ENCODE measurements at regions not wholly inside any gene's neighbourhood (a gene's known extent, or its start where the extent isn't known, plus 50 kb on each side); places are given as distances from the start of the nearest gene placed in this dataset.

- TF ChIP-seq, protein P1, sequence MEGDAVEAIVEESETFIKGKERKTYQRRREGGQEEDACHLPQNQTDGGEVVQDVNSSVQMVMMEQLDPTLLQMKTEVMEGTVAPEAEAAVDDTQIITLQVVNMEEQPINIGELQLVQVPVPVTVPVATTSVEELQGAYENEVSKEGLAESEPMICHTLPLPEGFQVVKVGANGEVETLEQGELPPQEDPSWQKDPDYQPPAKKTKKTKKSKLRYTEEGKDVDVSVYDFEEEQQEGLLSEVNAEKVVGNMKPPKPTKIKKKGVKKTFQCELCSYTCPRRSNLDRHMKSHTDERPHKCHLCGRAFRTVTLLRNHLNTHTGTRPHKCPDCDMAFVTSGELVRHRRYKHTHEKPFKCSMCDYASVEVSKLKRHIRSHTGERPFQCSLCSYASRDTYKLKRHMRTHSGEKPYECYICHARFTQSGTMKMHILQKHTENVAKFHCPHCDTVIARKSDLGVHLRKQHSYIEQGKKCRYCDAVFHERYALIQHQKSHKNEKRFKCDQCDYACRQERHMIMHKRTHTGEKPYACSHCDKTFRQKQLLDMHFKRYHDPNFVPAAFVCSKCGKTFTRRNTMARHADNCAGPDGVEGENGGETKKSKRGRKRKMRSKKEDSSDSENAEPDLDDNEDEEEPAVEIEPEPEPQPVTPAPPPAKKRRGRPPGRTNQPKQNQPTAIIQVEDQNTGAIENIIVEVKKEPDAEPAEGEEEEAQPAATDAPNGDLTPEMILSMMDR (IDR thresholded peaks at IDR 0.05 in 2 of 3, conservative IDR thresholded peaks at IDR 0.05 in 1 of 3; ENCODE audit: borderline replicate concordance in 1 of 3, insufficient read depth in 1 of 3, low read depth in 2 of 3, low read length in 2 of 3): peak in 2 of 3 experiments; percentile 24 to 42; a peak in 3 of 6 replicates
- TF ChIP-seq FOSL1 (IDR thresholded peaks at IDR 0.05; ENCODE audit: low read depth): no peak
- no peak for DNase-seq (ENCODE audit: low read depth, low spot score)
- Histone ChIP-seq H3K4me3 (replicated peaks in 1 of 2; ENCODE audit: low read depth in 1 of 2, low read length in 2 of 2) (no peak overlapping the region), H3K79me2 (ENCODE audit: insufficient read depth, low read length) (no peaks in the 10 kb centered on the region), H3K9ac (ENCODE audit: low read length) (no peak overlapping the region), H3K4me1 (ENCODE audit: control insufficient read depth in 1 of 2, insufficient read depth in 2 of 2, low read length in 2 of 2) (no peaks in the 10 kb centered on the region), H3K27me3 (ENCODE audit: insufficient read depth, low read length) (no peaks in the 10 kb centered on the region), H3K9me2 (ENCODE audit: insufficient read depth) (no peaks in the 10 kb centered on the region), H3K36me3 (ENCODE audit: control insufficient read depth in 1 of 2, insufficient read depth in 2 of 2, low read length in 2 of 2) (no peaks in the 10 kb centered on the region), H4K20me1 (ENCODE audit: insufficient read depth) (no peaks in the 10 kb centered on the region), H3K27ac (ENCODE audit: low read depth, low read length) (no peak overlapping the region), H3K4me2 (ENCODE audit: low read length) (no peak overlapping the region), H3K9me3 (ENCODE audit: control insufficient read depth in 1 of 2, insufficient read depth in 1 of 2, low read depth in 1 of 2, low read length in 2 of 2) (no peaks in the 10 kb centered on the region), H2AFZ (ENCODE audit: low read depth, low read length, poor library complexity, severe bottlenecking) (no peak overlapping the region)
- CTCF ChIA-PET: no interaction called here
- intact Hi-C loops (cut with micrococcal nuclease): no loop called here
- BruUV-seq (replicated peaks): no TSS peak
- RAD21 ChIA-PET (ENCODE audit: low non-redundant PET in 1 of 2, low total read pairs in 2 of 2, uncharacterized antibody in 2 of 2, unreplicated experiment in 2 of 2): no interaction called here
- POLR2A ChIA-PET: no interaction called here
- 0 out of 2 replicates have a peak, but pooled peaks have one; percentile 42 for ATAC-seq
Measured at GRCh38 chr12:39145175-39145999, 240.0 kb upstream of the CPNE8 start.

DNA sequence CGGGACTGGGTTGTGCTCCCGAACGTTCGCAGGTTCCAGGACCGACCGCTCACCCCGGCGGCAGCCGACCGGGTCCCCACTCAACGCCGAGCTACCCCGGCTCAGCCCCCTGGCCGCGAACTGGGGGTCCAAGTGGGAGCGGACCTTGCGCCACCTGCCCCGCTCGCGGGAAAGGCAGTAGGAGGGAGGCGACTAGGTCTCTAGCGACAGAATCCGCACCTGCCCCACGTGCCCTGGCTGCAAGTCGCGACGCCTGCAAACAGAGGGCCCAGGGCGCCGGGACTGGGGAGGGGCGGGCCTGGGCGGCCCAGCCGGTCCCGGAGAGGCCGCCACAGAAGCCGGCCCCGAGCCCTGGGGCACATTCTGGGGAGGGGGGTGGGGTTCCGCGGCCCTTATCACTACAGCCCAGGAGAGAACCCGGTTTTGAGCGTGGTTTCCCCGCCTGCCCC is 239.2 kb upstream of the CPNE8 start:
- ATAC-seq: no peak
- Histone ChIP-seq H4K20me1 (ENCODE audit: insufficient read depth) (no peaks in the 10 kb centered on the region), H2AFZ (ENCODE audit: low read depth, low read length, poor library complexity, severe bottlenecking) (no peak overlapping the region), H3K4me2 (ENCODE audit: low read length) (no peak overlapping the region), H3K4me3 (replicated peaks in 1 of 2; ENCODE audit: low read depth in 1 of 2, low read length in 2 of 2) (no peak overlapping the region), H3K4me1 (ENCODE audit: control insufficient read depth in 1 of 2, insufficient read depth in 2 of 2, low read length in 2 of 2) (no peaks in the 10 kb centered on the region), H3K9ac (ENCODE audit: low read length) (no peak overlapping the region), H3K27ac (ENCODE audit: low read depth, low read length) (no peak overlapping the region), H3K9me2 (ENCODE audit: insufficient read depth) (no peaks in the 10 kb centered on the region), H3K36me3 (ENCODE audit: control insufficient read depth in 1 of 2, insufficient read depth in 2 of 2, low read length in 2 of 2) (no peaks in the 10 kb centered on the region), H3K79me2 (ENCODE audit: insufficient read depth, low read length) (no peaks in the 10 kb centered on the region), H3K27me3 (ENCODE audit: insufficient read depth, low read length) (no peaks in the 10 kb centered on the region), H3K9me3 (ENCODE audit: control insufficient read depth in 1 of 2, insufficient read depth in 1 of 2, low read depth in 1 of 2, low read length in 2 of 2) (no peaks in the 10 kb centered on the region)
- ChIA-PET RAD21 (ENCODE audit: low non-redundant PET in 1 of 2, low total read pairs in 2 of 2, uncharacterized antibody in 2 of 2, unreplicated experiment in 2 of 2) (no interaction called here), POLR2A (no interaction called here), CTCF (no interaction called here)
- TF ChIP-seq POLR2A (IDR thresholded peaks at IDR 0.05; ENCODE audit: borderline replicate concordance, extremely low read depth, insufficient read depth, insufficient read length): no peak
- TF ChIP-seq ZNF274 (IDR thresholded peaks at IDR 0.05; ENCODE audit: low read depth, low read length): no peak
- TF ChIP-seq ATF3 (IDR thresholded peaks at IDR 0.05): no peak
- no peak for TF ChIP-seq JUND (IDR thresholded peaks at IDR 0.05)
- TF ChIP-seq CBX3 (IDR thresholded peaks at IDR 0.05; ENCODE audit: low read depth): no peak
- no peak for TF ChIP-seq SP1 (IDR thresholded peaks at IDR 0.05; ENCODE audit: low read depth)
- TF ChIP-seq, protein P2, sequence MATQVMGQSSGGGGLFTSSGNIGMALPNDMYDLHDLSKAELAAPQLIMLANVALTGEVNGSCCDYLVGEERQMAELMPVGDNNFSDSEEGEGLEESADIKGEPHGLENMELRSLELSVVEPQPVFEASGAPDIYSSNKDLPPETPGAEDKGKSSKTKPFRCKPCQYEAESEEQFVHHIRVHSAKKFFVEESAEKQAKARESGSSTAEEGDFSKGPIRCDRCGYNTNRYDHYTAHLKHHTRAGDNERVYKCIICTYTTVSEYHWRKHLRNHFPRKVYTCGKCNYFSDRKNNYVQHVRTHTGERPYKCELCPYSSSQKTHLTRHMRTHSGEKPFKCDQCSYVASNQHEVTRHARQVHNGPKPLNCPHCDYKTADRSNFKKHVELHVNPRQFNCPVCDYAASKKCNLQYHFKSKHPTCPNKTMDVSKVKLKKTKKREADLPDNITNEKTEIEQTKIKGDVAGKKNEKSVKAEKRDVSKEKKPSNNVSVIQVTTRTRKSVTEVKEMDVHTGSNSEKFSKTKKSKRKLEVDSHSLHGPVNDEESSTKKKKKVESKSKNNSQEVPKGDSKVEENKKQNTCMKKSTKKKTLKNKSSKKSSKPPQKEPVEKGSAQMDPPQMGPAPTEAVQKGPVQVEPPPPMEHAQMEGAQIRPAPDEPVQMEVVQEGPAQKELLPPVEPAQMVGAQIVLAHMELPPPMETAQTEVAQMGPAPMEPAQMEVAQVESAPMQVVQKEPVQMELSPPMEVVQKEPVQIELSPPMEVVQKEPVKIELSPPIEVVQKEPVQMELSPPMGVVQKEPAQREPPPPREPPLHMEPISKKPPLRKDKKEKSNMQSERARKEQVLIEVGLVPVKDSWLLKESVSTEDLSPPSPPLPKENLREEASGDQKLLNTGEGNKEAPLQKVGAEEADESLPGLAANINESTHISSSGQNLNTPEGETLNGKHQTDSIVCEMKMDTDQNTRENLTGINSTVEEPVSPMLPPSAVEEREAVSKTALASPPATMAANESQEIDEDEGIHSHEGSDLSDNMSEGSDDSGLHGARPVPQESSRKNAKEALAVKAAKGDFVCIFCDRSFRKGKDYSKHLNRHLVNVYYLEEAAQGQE (IDR thresholded peaks at IDR 0.05; ENCODE audit: low read depth): no peak
- TF ChIP-seq CEBPB (IDR thresholded peaks at IDR 0.05; ENCODE audit: low read depth): no peak
- no peak for TF ChIP-seq TCF7L2 (IDR thresholded peaks at IDR 0.05; ENCODE audit: borderline replicate concordance, extremely low read depth, insufficient read depth, insufficient read length)
- no peak for TF ChIP-seq ZFX (IDR thresholded peaks at IDR 0.05)
- no peak for TF ChIP-seq RAD21 (IDR thresholded peaks at IDR 0.05; ENCODE audit: low read depth)
- intact Hi-C loops (cut with micrococcal nuclease): no loop called here
- DNase-seq (ENCODE audit: low read depth, low spot score): no peak
- no TSS peak for BruUV-seq (replicated peaks)
